SH-SY5Y (cell line): ENCODE measurements at regions not wholly inside any gene's neighbourhood (a gene's known extent, or its start where the extent isn't known, plus 50 kb on each side); places are given as distances from the start of the nearest gene placed in this dataset.

Source experiments
- GATA2 ChIP-seq: IDR thresholded peaks from 2 replicates; pipeline ENCODE4 v1.6.1; 2011; ENCODE audit warnings: mild to moderate bottlenecking, low read depth, low read length
- GATA3 ChIP-seq: IDR thresholded peaks from 2 replicates; pipeline ENCODE4 v1.6.1; 2011; ENCODE audit warnings: low read depth, mild to moderate bottlenecking, low read length, moderate library complexity

- TF ChIP-seq GATA3 (no peak), GATA2 (no peak)
Measured at GRCh38 chr3:105959851-105960250, 91.0 kb upstream of the CBLB start.

DNA sequence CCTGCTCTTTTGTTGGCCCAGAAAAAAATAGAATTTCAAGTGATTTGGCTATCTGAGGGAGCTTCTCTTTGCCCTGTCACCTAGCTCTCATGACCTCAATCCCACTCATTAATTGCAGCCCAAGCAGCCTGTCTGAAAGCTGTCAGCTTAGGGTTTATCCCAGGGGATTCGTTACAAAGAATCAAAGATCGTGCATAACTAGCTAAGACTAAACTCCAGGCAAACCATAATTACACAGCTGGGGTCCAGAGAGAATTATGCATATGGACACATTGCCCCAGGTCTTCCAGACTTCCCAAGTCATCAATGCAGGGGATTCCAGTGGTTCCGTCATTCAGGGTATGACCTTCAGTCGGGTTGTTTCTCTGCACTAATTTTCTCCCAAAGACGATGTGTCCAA lies 91.6 kb upstream of the CBLB start:
- no peak for TF ChIP-seq GATA3
- TF ChIP-seq GATA2, result no peak

DNA sequence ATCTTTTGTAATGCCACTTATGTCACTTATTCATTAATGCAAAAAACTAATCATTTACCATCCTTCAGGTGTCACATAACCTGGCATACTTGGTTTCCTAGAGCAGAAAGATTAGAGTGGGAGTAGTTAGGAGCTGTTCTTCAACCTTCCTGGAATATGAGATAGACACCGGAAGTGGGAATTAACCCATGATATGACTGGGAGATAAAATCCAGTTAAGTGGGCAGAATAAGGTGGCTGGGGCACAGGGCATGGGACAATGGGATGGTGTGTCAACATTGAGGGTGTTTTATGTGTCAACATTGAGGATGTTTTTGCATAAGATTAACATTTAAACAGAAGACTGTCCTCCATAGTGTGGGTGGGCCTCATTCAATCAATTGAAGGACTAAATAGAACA lies 94.3 kb upstream of the CBLB start:
- no peak for TF ChIP-seq GATA2
- TF ChIP-seq GATA3, result no peak

DNA sequence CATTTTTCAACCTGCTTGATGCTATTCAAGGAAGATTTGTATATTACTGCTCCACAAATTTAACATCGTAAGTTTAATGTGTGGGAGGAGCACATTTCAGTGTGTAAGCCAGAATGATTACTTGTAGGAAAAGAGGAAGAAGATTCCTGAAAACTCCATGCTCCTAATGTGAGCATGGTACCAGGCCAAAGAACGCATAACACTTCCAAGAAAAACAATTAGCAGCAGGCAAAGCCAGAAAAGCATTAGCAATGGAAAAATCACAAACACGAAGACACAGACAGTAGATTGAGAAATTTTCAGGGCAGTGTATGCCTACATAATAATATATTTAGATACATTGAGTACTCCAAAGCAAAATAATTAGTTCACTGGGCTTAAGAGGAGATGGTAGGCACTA lies 96.6 kb upstream of the CBLB start:
- TF ChIP-seq GATA3 (no peak), GATA2 (no peak)

DNA sequence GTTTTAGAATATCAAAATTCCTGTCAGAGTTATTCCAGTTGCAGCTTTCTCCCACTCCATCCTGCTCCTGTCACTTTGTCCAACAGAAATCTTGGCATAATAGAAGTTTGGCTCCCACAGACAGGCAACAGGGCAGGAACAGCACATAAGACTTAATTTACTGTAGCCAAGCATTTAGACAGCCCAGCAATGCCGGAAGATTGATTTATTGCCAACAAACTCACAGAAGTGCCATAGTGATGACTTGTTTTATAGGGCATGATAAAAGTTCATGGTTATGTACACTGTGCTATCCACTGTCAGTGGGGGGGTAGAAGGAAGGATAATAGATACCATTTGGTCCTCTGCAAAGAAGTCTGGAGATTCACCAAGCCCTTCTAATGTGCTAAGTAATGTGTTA lies 98.3 kb upstream of the CBLB start:
- no peak for TF ChIP-seq GATA2
- TF ChIP-seq GATA3, result no peak

GRCh38 chr3:105970283-105970682 lies 101.5 kb upstream of the CBLB start:
- TF ChIP-seq GATA3, result no peak

GRCh38 chr3:105972069-105972468 lies 103.3 kb upstream of the CBLB start:
- TF ChIP-seq GATA2 (no peak), GATA3 (no peak)

DNA sequence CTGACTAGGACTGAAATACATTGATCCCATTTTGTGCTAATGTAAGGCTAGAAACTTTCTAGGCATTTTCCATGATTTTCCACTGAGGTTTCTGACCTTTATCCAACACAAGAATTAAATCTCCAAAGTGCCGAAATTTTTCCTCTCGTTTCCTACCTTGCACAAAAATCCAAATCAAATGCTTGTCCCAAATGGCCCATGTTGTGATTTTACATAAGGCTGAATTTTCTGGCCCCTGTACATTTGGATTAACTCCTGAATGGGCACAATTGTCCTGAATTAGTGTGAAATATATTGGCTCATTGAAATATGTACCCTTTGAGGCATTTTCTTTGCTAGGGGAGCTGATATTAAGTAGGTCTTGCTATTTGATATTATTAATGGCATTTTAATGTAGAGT lies 105.6 kb upstream of the CBLB start:
- TF ChIP-seq GATA3 (no peak), GATA2 (no peak)

DNA sequence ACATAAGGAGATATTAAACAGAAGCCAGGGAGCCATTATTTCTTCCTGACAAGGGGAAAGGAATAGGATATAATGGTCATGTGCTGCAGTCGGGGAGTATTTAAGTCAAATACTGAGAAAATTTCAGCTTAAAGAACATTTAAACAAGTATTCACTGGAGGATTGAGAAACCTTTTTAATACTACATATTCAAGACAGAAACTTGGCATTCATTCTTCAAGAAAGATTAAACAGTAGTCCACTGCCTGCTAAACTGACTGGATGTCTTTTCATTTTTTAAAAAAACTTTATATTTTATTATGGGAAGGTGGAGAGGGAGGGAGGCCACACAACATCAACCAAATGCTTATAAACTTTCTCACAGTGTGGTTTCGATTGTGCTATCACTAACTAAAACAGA lies 107.4 kb upstream of the CBLB start:
- no peak for TF ChIP-seq GATA3
- TF ChIP-seq GATA2, result no peak

DNA sequence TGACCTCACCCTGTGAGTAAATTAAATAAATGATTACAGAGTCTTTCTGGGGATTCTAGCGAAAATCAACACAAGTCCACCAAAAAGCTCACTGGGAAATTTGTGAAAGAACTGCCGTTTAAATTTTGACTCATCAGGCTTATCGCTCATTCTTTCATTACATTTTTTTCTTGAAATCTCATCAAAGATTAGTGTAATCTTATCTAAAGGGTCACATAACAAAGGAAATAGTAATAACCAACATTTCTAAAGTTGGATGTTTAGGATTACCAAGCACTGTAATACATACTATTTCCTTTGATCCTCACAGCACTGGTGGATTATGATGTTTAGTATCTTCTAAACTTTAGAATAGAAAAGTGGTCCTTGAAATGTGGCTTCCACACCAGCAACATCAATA lies 111.1 kb upstream of the CBLB start:
- TF ChIP-seq GATA3, result no peak
- TF ChIP-seq GATA2, result no peak

- TF ChIP-seq GATA3, result no peak
- no peak for TF ChIP-seq GATA2
Measured at GRCh38 chr3:105982207-105982606, 113.4 kb upstream of the CBLB start.

GRCh38 chr3:105984837-105985236 lies 116.0 kb upstream of the CBLB start:
- TF ChIP-seq GATA2 (no peak), GATA3 (no peak)

DNA sequence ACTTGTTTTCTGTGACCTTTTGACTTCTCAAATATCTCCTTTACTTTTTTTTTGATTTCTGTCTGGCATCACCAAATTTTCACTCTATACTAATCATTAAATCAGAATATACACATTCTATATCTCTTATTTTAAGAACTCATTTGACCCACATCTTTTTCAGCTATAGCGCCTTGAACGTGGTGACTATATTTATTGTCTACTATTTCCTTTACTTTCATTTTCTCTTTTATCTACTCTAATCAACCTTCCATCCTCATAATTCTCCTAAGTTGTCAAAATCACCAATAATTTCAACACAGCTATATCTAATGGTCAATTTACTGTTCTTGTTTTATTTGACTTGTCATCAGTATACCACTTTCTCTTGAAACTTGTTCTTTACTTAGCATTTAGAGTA lies 119.0 kb upstream of the CBLB start:
- TF ChIP-seq GATA2, result no peak
- no peak for TF ChIP-seq GATA3

DNA sequence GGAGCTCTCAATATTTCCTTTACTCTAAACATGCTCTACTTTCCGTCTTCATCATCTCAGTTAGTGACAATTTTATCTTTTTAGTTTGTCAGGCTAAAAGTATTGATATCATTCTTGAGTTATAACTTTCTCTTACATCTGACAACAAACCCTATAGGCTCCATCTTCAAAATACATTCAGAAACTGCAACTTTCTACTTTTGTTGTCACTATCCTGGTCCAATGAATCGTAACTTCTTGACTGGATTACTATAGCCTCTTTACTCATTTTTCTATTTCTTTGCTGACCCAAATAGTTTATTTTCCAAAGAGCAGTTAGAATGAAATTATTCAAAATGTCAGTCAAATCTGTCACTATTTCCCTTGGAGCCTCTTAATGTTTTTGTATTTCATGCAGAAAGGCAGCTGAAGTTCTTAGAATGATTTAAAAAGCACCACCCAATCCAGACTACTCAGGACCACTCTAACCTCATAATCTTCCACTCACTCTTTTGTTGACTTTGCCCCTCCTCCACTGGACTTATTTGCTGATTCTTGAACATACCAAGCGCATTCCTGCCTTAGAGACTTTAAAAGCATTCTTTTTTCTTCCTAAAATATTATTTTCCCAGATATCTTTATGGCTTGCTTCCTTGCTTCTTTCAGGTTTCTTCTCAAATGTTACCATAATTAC lies 119.9 kb upstream of the CBLB start:
- TF ChIP-seq GATA3 (no peak), GATA2 (no peak)

GRCh38 chr3:105996781-105997180 lies 128.0 kb upstream of the CBLB start:
- TF ChIP-seq GATA3, result no peak
- no peak for TF ChIP-seq GATA2

- TF ChIP-seq GATA3 (no peak), GATA2 (no peak)
Measured at GRCh38 chr3:105997466-105997799, 128.6 kb upstream of the CBLB start.

DNA sequence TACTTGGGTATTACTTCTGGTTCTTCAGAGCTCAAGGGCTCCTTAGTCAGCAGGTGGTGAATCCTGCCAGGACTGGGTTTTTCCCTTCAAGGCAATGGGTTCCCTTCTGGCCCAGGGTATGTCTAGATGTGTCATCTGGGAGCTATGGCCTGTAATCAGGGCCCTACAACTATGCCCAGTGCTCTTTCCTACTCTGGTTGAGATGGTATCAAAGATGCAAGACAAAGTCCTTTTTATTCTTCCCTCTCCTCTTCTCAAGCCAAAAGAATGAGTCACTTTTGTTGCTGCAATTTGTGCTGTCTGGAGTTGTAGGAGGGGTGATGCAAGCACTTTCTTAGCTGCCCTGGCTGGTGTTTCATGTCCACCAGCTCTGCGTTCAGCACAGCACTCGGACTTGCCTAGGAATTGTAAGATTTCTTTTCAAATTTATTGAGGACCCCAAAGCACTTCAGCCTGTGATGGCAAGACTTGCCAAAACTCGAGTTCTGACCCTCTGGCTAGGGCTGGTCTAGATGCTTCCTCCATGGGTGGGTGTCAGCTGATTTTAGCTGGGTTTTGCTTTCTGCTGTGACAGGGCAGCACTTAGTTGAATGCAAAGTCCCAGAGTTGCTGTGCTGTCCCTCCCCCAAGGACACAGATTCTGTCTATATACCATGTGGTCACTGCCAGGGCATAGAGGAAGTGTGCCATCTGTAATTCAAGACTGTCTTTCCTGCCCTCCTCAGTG lies 129.2 kb upstream of the CBLB start:
- TF ChIP-seq GATA2 (no peak), GATA3 (no peak)
